ENCODE measurements at regions not wholly inside any gene's neighbourhood (a gene's known extent, or its start where the extent isn't known, plus 50 kb on each side); places are given as distances from the start of the nearest gene placed in this dataset.

- TF ChIP-seq E4F1 (IDR thresholded peaks at IDR 0.05; ENCODE audit: borderline replicate concordance, partially characterized antibody), result no peak
- TF ChIP-seq CHD4 (IDR thresholded peaks at IDR 0.05), result no peak
- TF ChIP-seq POU2F2 (IDR thresholded peaks at IDR 0.05; ENCODE audit: borderline replicate concordance, low read depth, low read length), result no peak
- TF ChIP-seq MXI1 (IDR thresholded peaks at IDR 0.05; ENCODE audit: low read depth, low read length), result no peak
- TF ChIP-seq TCF7 (IDR thresholded peaks at IDR 0.05; ENCODE audit: borderline replicate concordance), result no peak
- TF ChIP-seq SIX5 (IDR thresholded peaks at IDR 0.05; ENCODE audit: low read depth, low read length, severe bottlenecking), result no peak
- no peak for TF ChIP-seq MTA2 (IDR thresholded peaks at IDR 0.05; ENCODE audit: low read depth)
Observed at GRCh38 chr2:35204881-35205280, 1150.7 kb upstream of the CRIM1 start (continued).

GRCh38 chr2:35204323-35204722, 1151.3 kb upstream of the CRIM1 start:
- no peak for ATAC-seq
- Histone ChIP-seq H4K20me1 (ENCODE audit: control insufficient read depth, insufficient read depth) (no peaks in the 10 kb centered on the region), H3K27ac (ENCODE audit: control insufficient read depth, insufficient read depth) (no peak overlapping the region), H3K9me3 (replicated peaks; ENCODE audit: control insufficient read depth, insufficient read depth, low read length) (no peaks in the 10 kb centered on the region), H3K79me2 (ENCODE audit: control insufficient read depth, insufficient read depth, low read length) (no peaks in the 10 kb centered on the region), H3K4me3 (no peak overlapping the region), H2AFZ (ENCODE audit: control insufficient read depth, low read depth, low read length) (no peak overlapping the region), H3K4me1 (ENCODE audit: control insufficient read depth, insufficient read depth, low read length) (no peaks in the 10 kb centered on the region), H3K9ac (ENCODE audit: control insufficient read depth, insufficient read depth, low read length) (no peak overlapping the region), H3K27me3 (replicated peaks in 1 of 2; ENCODE audit: control insufficient read depth in 2 of 2, insufficient read depth in 2 of 2, low read length in 1 of 2) (no peaks in the 10 kb centered on the region), H3K36me3 (ENCODE audit: control insufficient read depth in 2 of 2, insufficient read depth in 2 of 2, low read length in 1 of 2) (no peaks in the 10 kb centered on the region), H3K4me2 (ENCODE audit: control insufficient read depth, insufficient read depth) (no peak overlapping the region)
- WGBS (ENCODE audit: insufficient coverage, insufficient replicate concordance, low lambda C conversion rate, missing lambda C conversion rate), result 0% methylated on average over 3 of the region's 3 CpGs
- intact Hi-C loops (cut with micrococcal nuclease; ENCODE audit: unreplicated experiment) (no loop called here), in situ Hi-C loops (cut with MboI) (no loop called here)
- POLR2A ChIA-PET, result no interaction called here
- SMC1A ChIA-PET (ENCODE audit: uncharacterized antibody, unreplicated experiment), result interaction anchor here (0.6 kb wide), 1 partner anchor 329 kb away, joined by 5 read pairs; no protein-coding TSS in a partner anchor
- CTCF ChIA-PET, result no interaction called here
- no TSS peak for BruUV-seq (replicated peaks)
- no peak for FAIRE-seq
- no peak for DNase-seq (ENCODE audit: low read depth, low spot score)
- RAD21 ChIA-PET (ENCODE audit: unreplicated experiment), result no interaction called here
- no peak for TF ChIP-seq IKZF1 (conservative IDR thresholded peaks at IDR 0.05)
- TF ChIP-seq KAT2A (conservative IDR thresholded peaks at IDR 0.05; ENCODE audit: control insufficient read depth, low read depth, low read length), result no peak
- TF ChIP-seq RAD51 (IDR thresholded peaks at IDR 0.05), result no peak
- TF ChIP-seq KLF5 (IDR thresholded peaks at IDR 0.05; ENCODE audit: partially characterized antibody), result no peak
- no peak for TF ChIP-seq EP300 (IDR thresholded peaks at IDR 0.05; ENCODE audit: borderline replicate concordance in 1 of 2, control insufficient read depth in 1 of 2, low read depth in 2 of 2, low read length in 2 of 2)
- TF ChIP-seq ZNF217 (IDR thresholded peaks at IDR 0.05), result no peak
- no peak for TF ChIP-seq ATF2 (IDR thresholded peaks at IDR 0.05; ENCODE audit: low read length)
- TF ChIP-seq PBX3 (IDR thresholded peaks at IDR 0.05; ENCODE audit: insufficient replicate concordance, low read depth, low read length), result no peak
- no peak for TF ChIP-seq CBX5 (IDR thresholded peaks at IDR 0.05; ENCODE audit: low read depth)
- TF ChIP-seq SREBF2 (IDR thresholded peaks at IDR 0.05; ENCODE audit: low read length), result no peak
- TF ChIP-seq MAX (IDR thresholded peaks at IDR 0.05; ENCODE audit: low read depth, low read length), result no peak
- TF ChIP-seq IRF5 (IDR thresholded peaks at IDR 0.05; ENCODE audit: borderline replicate concordance), result no peak

All from GM12878 (cell line).